HG03558 (cell line): ENCODE measurements at regions not wholly inside any gene's neighbourhood (a gene's known extent, or its start where the extent isn't known, plus 50 kb on each side); places are given as distances from the start of the nearest gene placed in this dataset.

ENCODE experiments used
- ATAC-seq: cut with Tn5 transposase; IDR thresholded peaks from one replicate; pipeline ENCODE4 v1.9.1; 2021; ENCODE audit warnings: moderate number of reproducible peaks; ENCODE audit not compliant: unreplicated experiment; ENCODE audit errors: extremely low read depth

DNA sequence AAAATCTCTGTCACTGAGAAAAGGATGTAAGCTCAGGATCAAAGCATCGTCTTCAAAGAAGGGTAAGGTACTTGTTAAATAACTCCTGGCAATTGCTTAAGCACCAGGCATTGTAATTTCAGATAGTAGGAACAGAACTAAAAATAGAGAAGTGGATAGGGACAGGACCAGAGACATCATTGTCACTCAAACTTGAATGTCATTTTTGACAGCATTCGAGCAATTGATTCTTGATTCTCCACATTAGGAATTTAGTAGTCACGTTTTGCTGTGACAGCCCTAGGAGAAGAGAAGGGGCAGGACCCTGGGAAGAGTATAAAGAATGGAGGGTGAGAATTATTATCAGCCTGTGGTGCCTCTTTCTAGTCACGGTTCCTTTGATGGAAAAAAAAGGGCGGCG, 50.1 kb upstream of the BACH2 start:
- ATAC-seq = no peak
